Adrenal gland (tissue), 9 donors: ENCODE measurements at regions not wholly inside any gene's neighbourhood (a gene's known extent, or its start where the extent isn't known, plus 50 kb on each side); places are given as distances from the start of the nearest gene placed in this dataset.

ENCODE experiments used
- DNase-seq, 7 donors: peaks; one replicate each; pipeline ENCODE4 v3.0.0-alpha.2; 2019 to 2020
- H3K27ac ChIP-seq, 5 donors: fragments of 200-600 bp; sonication (generic) in 4 of 5; 1 replicate in 3 of 5; 2 replicates in 2 of 5; pipeline versions ENCODE4 v1.5.1 to v1.8.0; 2016 to 2020; ENCODE audit warnings: mild to moderate bottlenecking in 1 of 5
- H3K27me3 ChIP-seq: fragments of 200-600 bp; 2 replicates; pipeline ENCODE4 v1.8.0; 2021
- H3K36me3 ChIP-seq, 2 donors: fragments of 200-600 bp; replicated peaks in 1 of 2; 1 replicate in 1 of 2; 2 replicates in 1 of 2; pipeline versions ENCODE4 v1.5.1 to v1.8.0; 2018 to 2022
- H3K4me1 ChIP-seq, 2 donors: fragments of 200-600 bp; replicated peaks in 1 of 2; 1 replicate in 1 of 2; 2 replicates in 1 of 2; pipeline versions ENCODE4 v1.5.1 to v1.8.0; 2018 to 2021
- H3K4me3 ChIP-seq, 4 donors: fragments of 200-600 bp; sonication (generic) in 3 of 4; one replicate each; pipeline ENCODE4 v1.5.1; 2016 to 2018
- H3K9me3 ChIP-seq, 3 donors: fragments of 200-600 bp; sonication (generic) in 1 of 3; replicated peaks in 1 of 3; 1 replicate in 2 of 3; 2 replicates in 1 of 3; pipeline versions ENCODE4 v1.5.1 to v1.8.0; 2016 to 2021
- CTCF ChIP-seq, 6 experiments: fragments of 450-650 bp in 4 of 6; fragments of 200-600 bp in 2 of 6; sonication (generic) in 1 of 6; IDR thresholded peaks; 1 replicate in 5 of 6; 2 replicates in 1 of 6; pipeline versions ENCODE4 v1.5.1 to v1.8.0; 2016 to 2021; ENCODE audit warnings: antibody characterized with exemption in 6 of 6, mild to moderate bottlenecking in 2 of 6, moderate library complexity in 1 of 6
- POLR2A ChIP-seq, 2 donors: fragments of 450-650 bp; IDR thresholded peaks; one replicate each; pipeline ENCODE4 v1.6.1; 2017; ENCODE audit warnings: antibody characterized with exemption in 2 of 2, mild to moderate bottlenecking in 2 of 2, moderate library complexity in 1 of 2
- WGBS, 4 donors: extraction: QIAGEN DNeasy Blood & Tissue Kit in 2 of 4; methylation state at CpG; one replicate each; pipeline versions ENCODE4 v1.1.5 to v1.1.7; 2013 to 2017; 5-methylcytosine and 5-hydroxymethylcytosine counted together
- intact Hi-C, 2 donors: fragments of 100-400 bp; cut with DNase I; formaldehyde crosslinking; loops; one replicate each; pipeline versions ENCODE4 v1.14.1 to v1.15.0; 2022 to 2023
- donor health status: healthy with polysubstance abuse.
- donor health status: Bipolar disorder and iron deficiency.
- donor health status: DM: yes; HTN: yes; CAD: no.
- donor health status: DM: no; HTN: no; CAD: no.
- donor health status: DM: no; HTN: no; CAD: no.

GRCh38 chr10:44574596-44575480, 189.9 kb upstream of the CXCL12 start:
- intact Hi-C loops, result no loop called here
- no peak for DNase-seq

GRCh38 chr10:44575601-44576380, 190.9 kb upstream of the CXCL12 start:
- no peaks in the 10 kb centered on the region for H3K27me3 ChIP-seq
- H3K9me3 ChIP-seq, result no peaks in the 10 kb centered on the region

More at GRCh38 chr10:44574596-44575480, 189.9 kb upstream of the CXCL12 start:
- Histone ChIP-seq H3K27ac (no peak overlapping the region), H3K9me3 (no peaks in the 10 kb centered on the region), H3K36me3 (no peaks in the 10 kb centered on the region), H3K4me1 (no peaks in the 10 kb centered on the region), H3K27me3 (no peaks in the 10 kb centered on the region), H3K4me3 (no peak overlapping the region)
- whole genome bisulfite sequencing, 4 donors, result 82 to 92% (median 88%) methylated on average over 4 to 10 of the region's 10 CpGs
- no peak for TF ChIP-seq POLR2A (IDR thresholded peaks at IDR 0.05)
- TF ChIP-seq CTCF (IDR thresholded peaks at IDR 0.05), result no peak

GRCh38 chr10:44576702-44577191, 191.8 kb upstream of the CXCL12 start:
- TF ChIP-seq CTCF (IDR thresholded peaks at IDR 0.05), result no peak
- no peak for TF ChIP-seq POLR2A (IDR thresholded peaks at IDR 0.05)
- no peak overlapping the region for H3K27ac ChIP-seq
- peak in 3 of 7 donors; percentile 48 to 69 (median 48) for DNase-seq

More at GRCh38 chr10:44575601-44576380, 190.9 kb upstream of the CXCL12 start:
- intact Hi-C loops, result no loop called here
- H3K4me1 ChIP-seq, result no peaks in the 10 kb centered on the region
- no peak overlapping the region for H3K4me3 ChIP-seq
- no peak for TF ChIP-seq POLR2A (IDR thresholded peaks at IDR 0.05)
- TF ChIP-seq CTCF (IDR thresholded peaks at IDR 0.05), result no peak
- no peak overlapping the region for H3K27ac ChIP-seq
- no peak for DNase-seq
- WGBS, 4 donors, result 90 to 97% (median 95%) methylated on average over 14 to 18 of the region's 18 CpGs
- no peaks in the 10 kb centered on the region for H3K36me3 ChIP-seq

GRCh38 chr10:44577533-44577932, 192.6 kb upstream of the CXCL12 start:
- no peaks in the 10 kb centered on the region for H3K9me3 ChIP-seq
- intact Hi-C loops, result no loop called here
- H3K27ac ChIP-seq, result no peak overlapping the region
- WGBS, 4 donors, result 89 to 96% (median 92%) methylated on average over 3 of the region's 3 CpGs
- no peak for DNase-seq
- no peaks in the 10 kb centered on the region for H3K4me1 ChIP-seq
- no peak for TF ChIP-seq POLR2A (IDR thresholded peaks at IDR 0.05)
- TF ChIP-seq CTCF (IDR thresholded peaks at IDR 0.05), result no peak
- H3K4me3 ChIP-seq, result no peak overlapping the region
- H3K27me3 ChIP-seq, result no peaks in the 10 kb centered on the region
- H3K36me3 ChIP-seq, result no peaks in the 10 kb centered on the region

More at GRCh38 chr10:44576702-44577191, 191.8 kb upstream of the CXCL12 start:
- WGBS, 4 donors, result 54 to 85% (median 71%) methylated on average over 4 to 6 of the region's 6 CpGs
- Histone ChIP-seq H3K4me3 (no peak overlapping the region), H3K4me1 (no peaks in the 10 kb centered on the region), H3K27me3 (no peaks in the 10 kb centered on the region), H3K9me3 (no peaks in the 10 kb centered on the region), H3K36me3 (no peaks in the 10 kb centered on the region)
- intact Hi-C loops, result no loop called here
